Right cardiac atrium (tissue), 5 donors: ENCODE measurements at regions not wholly inside any gene's neighbourhood (a gene's known extent, or its start where the extent isn't known, plus 50 kb on each side); places are given as distances from the start of the nearest gene placed in this dataset.
"Not testable (repeated sequence)": the region's sequence is repeated elsewhere in the genome, so short reads cannot be mapped to it uniquely, and the experiment has no call there.

Source experiments
- ATAC-seq, 2 donors: fragments of 200-7000 bp; cut with Tn5 transposase; one replicate each; pipeline versions ENCODE4 v1.8.0 to v1.9.1; 2020; ENCODE audit warnings: moderate library complexity in 2 of 2, mild to moderate bottlenecking in 1 of 2
- DNase-seq, 3 donors: peaks; one replicate each; pipeline ENCODE4 v3.0.0-alpha.2; 2020
- H3K27ac ChIP-seq: one replicate; pipeline ENCODE4 v1.5.1; 2013; ENCODE audit warnings: mild to moderate bottlenecking, low read length, control low read depth, moderate library complexity
- H3K27me3 ChIP-seq: one replicate; pipeline ENCODE4 v1.6.1; 2013; ENCODE audit not compliant: control insufficient read depth, insufficient read depth
- H3K4me1 ChIP-seq: one replicate; pipeline ENCODE4 v1.6.1; 2013; ENCODE audit warnings: low read length; ENCODE audit not compliant: control insufficient read depth, insufficient read depth
- H3K4me3 ChIP-seq: one replicate; pipeline ENCODE4 v1.5.1; 2013; ENCODE audit warnings: low read length, control low read depth
- H3K9me3 ChIP-seq: one replicate; pipeline ENCODE4 v1.6.1; 2013; ENCODE audit warnings: low read length; ENCODE audit not compliant: control insufficient read depth
- WGBS: extraction: QIAGEN DNeasy Blood & Tissue Kit; methylation state at CpG from one replicate; pipeline ENCODE4 v1.1.7; 2013; 5-methylcytosine and 5-hydroxymethylcytosine counted together
- intact Hi-C, 4 donors: fragments of 100-400 bp; cut with DNase I; formaldehyde crosslinking; loops; one replicate each; pipeline versions ENCODE4 v1.11.0 to v1.14.0; 2022 to 2023
- donor health status: healthy with polysubstance abuse.
- donor health status: DM: no; HTN: yes; CAD: no.
- donor health status: DM: no; HTN: no; CAD: no.
- donor health status: DM: no; HTN: yes; CAD: no; lungs with severe emphysema.
- donor health status: DM: yes; HTN: yes; CAD: no.

DNA sequence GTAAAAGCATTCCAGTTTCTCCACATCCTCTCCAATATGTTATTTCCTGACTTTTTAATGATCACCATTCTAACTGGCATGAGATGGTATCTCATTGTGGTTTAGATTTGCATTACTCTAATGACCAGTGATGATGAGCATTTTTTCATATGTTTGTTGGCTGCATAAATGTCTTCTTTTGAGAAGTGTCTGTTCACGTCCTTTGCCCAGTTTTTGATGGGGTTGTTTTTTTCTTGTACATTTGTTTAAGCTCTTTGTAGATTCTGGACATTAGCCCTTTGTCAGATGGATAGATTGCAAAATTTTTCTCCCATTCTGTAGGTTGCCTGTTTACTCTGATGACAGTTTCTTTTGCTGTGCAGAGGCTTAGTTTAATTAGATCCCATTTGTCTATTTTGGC is 97.7 kb downstream of the EBLN1 start:
- H3K27ac ChIP-seq, H3K27me3 ChIP-seq, H3K9me3 ChIP-seq, ATAC-seq, intact Hi-C loops, H3K4me3 ChIP-seq, DNase-seq, H3K4me1 ChIP-seq: not testable (repeated sequence)
- 88% methylated on average over 1 of the region's 1 CpG for WGBS

DNA sequence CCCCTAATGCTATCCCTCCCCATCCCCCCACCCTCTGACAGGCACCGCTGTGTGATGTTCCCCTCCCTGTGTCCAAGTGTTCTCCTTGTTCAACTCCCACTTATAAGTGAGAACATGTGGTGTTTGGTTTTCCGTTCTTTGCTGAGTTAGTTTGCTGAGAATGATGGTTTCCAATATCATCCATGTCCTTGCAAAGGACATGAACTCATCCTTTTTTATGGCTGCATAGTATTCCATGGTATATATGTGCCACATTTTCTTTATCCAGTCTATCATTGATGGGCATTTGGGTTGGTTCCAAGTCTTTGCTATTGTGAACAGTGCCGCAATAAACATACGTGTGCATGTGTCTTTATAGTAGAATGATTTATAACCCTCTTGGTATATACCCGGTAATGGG is 98.2 kb downstream of the EBLN1 start:
- H3K9me3 ChIP-seq, intact Hi-C loops, H3K4me3 ChIP-seq, ATAC-seq, DNase-seq, H3K27me3 ChIP-seq, H3K4me1 ChIP-seq, H3K27ac ChIP-seq: not testable (repeated sequence)
- 94% methylated on average over 5 of the region's 5 CpGs for WGBS

DNA sequence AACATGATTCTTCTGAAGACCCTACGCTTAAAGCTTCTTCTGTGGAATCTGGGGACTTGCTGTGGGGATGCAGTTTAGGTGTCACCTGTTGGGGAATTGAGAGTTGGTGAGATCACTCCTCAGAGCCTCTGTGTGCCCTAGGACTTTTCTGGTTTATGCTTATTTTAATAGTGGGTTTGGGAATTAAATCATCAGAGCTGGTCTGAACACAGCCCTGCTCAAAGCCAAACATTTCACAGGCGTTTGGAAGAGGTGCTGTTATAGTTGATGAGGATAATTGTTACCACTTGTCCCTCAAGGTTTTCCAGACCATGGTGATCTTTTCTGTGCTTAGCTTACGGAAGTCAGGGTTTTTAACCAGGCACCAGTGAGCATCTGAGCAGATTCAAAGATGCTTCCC is 106.1 kb downstream of the EBLN1 start:
- H3K27ac ChIP-seq, result no peak overlapping the region
- intact Hi-C loops, result no loop called here

DNA sequence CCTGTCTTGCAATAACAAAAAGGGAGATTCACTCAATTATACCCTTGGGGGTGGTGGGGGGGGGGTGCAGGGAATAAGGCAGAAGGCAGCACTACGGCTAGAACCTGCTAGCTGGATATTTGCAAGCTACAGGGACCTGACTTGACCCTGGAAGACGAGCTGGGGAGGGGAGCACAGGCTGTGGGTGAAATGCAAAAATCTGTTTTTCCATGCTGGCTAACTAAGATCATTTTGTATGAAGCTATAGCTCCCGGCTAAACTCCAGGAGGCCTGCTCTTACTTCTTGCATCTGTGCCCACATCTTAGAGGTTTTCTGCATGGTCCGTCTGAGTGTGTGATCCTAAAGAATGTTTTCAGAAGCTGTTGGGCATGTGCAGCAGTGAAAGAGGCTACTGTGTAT is 106.6 kb downstream of the EBLN1 start:
- H3K27ac ChIP-seq, result no peak overlapping the region
- ATAC-seq, result no peak
- H3K4me3 ChIP-seq, result no peak overlapping the region
- no peaks in the 10 kb centered on the region for H3K9me3 ChIP-seq
- no peak for DNase-seq
- no peaks in the 10 kb centered on the region for H3K27me3 ChIP-seq
- intact Hi-C loops, result no loop called here
- 54% methylated on average over 4 of the region's 4 CpGs for WGBS
- H3K4me1 ChIP-seq, result no peaks in the 10 kb centered on the region

More for the DNA sequence above, 106.1 kb downstream of the EBLN1 start:
- no peaks in the 10 kb centered on the region for H3K4me1 ChIP-seq
- H3K27me3 ChIP-seq, result no peaks in the 10 kb centered on the region
- H3K9me3 ChIP-seq, result no peaks in the 10 kb centered on the region
- no peak for DNase-seq
- 49% methylated on average over 3 of the region's 3 CpGs for WGBS
- no peak overlapping the region for H3K4me3 ChIP-seq
- ATAC-seq, result no peak

DNA sequence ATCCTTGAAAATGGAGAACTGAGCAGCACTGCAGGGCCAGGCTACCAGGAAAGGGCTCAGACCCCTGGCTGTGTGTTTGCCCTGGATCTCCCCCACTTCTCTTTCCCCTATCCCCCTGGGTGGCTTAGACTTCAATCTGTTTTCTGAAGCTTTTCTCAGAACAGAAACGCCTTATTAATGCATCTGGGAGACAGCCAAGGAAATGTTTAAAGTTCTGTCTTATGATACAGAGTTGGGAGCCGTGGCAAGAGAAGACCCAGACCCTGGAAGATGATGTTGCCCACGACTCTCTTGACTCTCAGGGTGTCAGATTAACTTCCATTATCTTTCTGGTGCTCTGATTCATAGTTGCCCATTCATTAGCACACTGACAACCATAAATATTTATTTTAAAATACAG is 107.1 kb downstream of the EBLN1 start:
- DNase-seq, result no peak
- no peak for ATAC-seq
- Histone ChIP-seq H3K4me3 (no peak overlapping the region), H3K9me3 (no peaks in the 10 kb centered on the region), H3K4me1 (no peaks in the 10 kb centered on the region), H3K27me3 (no peaks in the 10 kb centered on the region), H3K27ac (no peak overlapping the region)
- intact Hi-C loops, result no loop called here
- 32% methylated on average over 3 of the region's 3 CpGs for WGBS

DNA sequence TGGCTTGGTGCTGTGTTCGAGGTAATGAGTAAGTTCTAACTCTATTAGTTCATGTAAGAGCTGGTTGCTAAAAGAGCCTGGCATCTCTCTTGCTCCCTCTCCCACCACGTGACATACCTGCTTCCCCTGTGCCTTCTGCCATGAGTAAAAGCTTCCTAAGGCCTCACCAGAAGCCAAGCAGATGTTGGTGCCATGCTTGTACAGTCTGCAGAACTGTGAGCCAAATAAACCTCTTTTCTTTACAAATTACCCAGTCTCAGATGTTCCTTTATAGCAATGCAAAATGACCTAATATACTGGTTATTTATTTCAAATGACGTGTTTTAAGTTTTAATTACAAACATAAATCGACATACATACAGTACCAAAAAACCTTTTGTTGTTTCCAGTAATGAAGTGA is 101.7 kb upstream of the DNAJC1 start:
- Histone ChIP-seq H3K4me3 (no peak overlapping the region), H3K4me1 (no peaks in the 10 kb centered on the region), H3K27ac (no peak overlapping the region), H3K9me3 (no peaks in the 10 kb centered on the region), H3K27me3 (no peaks in the 10 kb centered on the region)
- DNase-seq (no peak), ATAC-seq (no peak)
- intact Hi-C loops, result no loop called here
- WGBS, result 79% methylated on average over 4 of the region's 4 CpGs

DNA sequence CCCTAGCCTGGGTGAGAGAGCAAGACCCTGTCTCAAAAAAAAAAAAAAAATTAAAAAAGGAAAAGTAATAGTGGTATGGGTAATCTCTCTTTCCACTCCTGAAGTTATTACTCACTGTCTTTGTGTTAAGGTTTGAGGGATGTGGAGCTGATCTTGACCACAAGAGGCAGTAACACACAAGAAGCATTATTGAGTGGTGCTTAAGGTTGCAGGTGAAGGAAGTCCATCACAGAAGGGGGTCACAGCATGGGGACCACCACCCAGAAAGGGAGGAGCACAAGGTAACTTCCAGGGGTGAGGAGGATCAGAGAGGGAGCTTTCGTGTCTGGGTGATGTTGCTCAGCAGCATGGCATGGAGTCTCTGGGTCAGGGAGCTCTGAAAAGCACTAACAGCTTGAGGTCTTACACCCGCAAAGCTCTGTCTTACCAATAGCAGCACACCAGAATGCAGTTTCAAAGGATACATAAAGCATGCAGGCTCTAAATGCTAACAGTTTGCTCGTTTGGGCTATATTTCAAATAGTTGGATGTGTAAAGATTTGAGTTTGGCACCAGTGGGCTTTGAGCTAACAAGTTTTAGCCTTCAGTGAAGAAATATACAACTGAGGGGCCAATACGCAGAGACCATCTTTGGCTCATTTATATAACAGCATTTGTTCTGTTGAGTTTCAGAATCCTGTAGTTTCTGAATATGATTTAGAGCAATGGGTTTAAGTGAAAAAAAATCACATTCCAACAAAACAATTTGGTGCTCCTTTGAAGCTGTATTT is 100.4 kb upstream of the DNAJC1 start:
- no peak overlapping the region for H3K27ac ChIP-seq
- H3K9me3 ChIP-seq, result no peaks in the 10 kb centered on the region
- ATAC-seq, result no peak
- no peak for DNase-seq
- H3K27me3 ChIP-seq, result no peaks in the 10 kb centered on the region
- no peaks in the 10 kb centered on the region for H3K4me1 ChIP-seq
- intact Hi-C loops, result no loop called here
- 76% methylated on average over 4 of the region's 4 CpGs for WGBS
- H3K4me3 ChIP-seq, result no peak overlapping the region

DNA sequence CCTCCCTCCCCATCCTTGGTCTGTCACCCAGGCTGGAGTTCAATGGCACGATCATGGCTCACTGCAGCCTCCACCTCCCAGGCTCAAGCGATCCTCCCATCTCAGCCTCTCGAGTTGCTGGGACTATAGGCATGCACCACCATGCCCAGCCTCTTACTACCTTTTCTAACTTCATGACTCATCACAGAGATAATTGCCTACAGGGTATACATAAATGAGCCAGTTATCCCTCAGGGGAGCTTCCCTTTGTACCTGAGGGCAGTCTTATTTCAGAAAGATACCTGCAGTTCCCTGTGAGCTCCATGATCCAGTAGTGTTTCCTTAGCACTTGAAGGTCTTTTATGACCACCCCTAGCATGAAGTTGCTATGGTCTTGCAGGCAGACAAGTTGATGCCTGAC is 94.2 kb upstream of the DNAJC1 start:
- DNase-seq, result no peak
- WGBS, result 87% methylated on average over 3 of the region's 3 CpGs
- H3K9me3 ChIP-seq, result no peaks in the 10 kb centered on the region

DNA sequence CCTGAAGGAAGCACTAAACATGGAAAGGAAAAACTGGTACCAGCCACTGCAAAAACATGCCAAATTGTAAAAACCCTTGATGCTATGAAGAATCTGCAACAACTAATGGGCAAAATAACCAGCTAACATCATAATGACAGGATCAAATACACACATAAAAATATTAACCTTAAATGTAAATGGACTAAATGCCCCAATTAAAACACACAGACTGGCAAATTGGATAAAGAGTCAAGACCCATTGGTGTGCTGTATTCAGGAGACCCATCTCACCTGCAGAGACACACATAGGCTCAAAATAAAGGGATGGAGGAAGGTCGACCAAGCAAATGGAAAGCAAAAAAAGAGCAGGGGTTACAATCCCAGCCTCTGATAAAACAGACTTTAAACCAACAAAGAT is 87.7 kb upstream of the DNAJC1 start:
- H3K4me1 ChIP-seq, H3K27ac ChIP-seq, intact Hi-C loops, H3K27me3 ChIP-seq, H3K9me3 ChIP-seq, DNase-seq, ATAC-seq, H3K4me3 ChIP-seq: not testable (repeated sequence)
- 87% methylated on average over 1 of the region's 1 CpG for WGBS

More for the DNA sequence above, 94.2 kb upstream of the DNAJC1 start:
- intact Hi-C loops, result no loop called here
- H3K4me3 ChIP-seq, result no peak overlapping the region
- ATAC-seq, result no peak
- H3K27me3 ChIP-seq, result no peaks in the 10 kb centered on the region
- H3K27ac ChIP-seq, result no peak overlapping the region
- H3K4me1 ChIP-seq, result no peaks in the 10 kb centered on the region

DNA sequence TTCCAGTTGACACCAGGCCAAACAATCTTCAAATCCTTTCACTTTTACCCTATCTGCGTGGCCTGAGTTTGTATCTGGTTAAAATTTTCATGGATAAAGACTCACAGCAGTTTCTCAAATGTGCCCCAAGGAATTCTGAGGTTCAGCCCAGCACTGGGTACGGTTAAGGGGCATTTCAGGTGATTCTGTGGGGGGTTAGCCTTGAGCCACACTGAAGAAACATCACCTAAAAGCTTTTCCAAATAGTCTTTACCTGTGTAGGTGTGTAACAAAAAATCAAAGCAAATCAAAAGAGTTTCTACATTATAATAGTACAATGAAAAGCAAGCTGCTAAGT is 83.8 kb upstream of the DNAJC1 start:
- Histone ChIP-seq H3K27ac (no peak overlapping the region), H3K4me1 (peaks cover 3% of the 10 kb centered on the region), H3K27me3 (no peaks in the 10 kb centered on the region), H3K4me3 (no peak overlapping the region), H3K9me3 (no peaks in the 10 kb centered on the region)
- WGBS, result 51% methylated on average over 2 of the region's 2 CpGs
- ATAC-seq (no peak), DNase-seq (no peak)
- intact Hi-C loops, result no loop called here

DNA sequence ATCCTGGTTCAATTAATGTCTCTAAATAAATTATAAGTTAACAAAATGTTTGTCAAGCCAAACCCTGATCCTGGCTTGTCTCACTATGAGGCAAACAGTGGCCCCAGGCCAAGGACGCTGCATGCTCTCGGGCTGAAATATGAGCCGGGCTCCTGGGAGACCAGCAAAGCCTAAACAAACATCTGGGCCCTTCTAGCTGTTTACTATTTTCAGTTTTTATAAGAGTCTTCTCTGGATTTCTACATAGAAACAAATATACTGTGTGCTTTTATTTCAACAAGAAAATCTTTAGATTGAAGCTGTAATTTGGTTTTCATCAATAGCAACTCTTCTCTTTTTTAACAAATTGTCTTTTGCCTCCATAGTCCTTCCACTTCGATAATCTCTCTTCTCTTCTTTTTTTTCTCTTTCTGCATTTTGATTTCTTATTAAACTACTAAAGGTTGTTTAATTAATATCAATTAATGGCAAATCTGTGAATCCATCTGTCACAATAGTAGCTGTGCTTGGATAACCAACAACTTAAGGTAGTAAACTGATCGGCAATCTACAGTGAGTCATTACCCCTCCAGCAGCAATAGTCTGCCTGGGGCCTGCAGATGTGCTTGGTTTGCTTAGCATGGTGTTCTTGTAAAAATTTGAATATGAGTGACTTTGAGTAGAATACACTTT is 83.3 kb upstream of the DNAJC1 start:
- 31% methylated on average over 5 of the region's 5 CpGs for WGBS
- H3K27ac ChIP-seq, result no peak overlapping the region
- H3K4me1 ChIP-seq, result peaks cover 3% of the 10 kb centered on the region
- ATAC-seq, result peak; percentile 94 to 98
- H3K4me3 ChIP-seq, result no peak overlapping the region
- DNase-seq, result peak; percentile 85 to 96 (median 91)
- no peaks in the 10 kb centered on the region for H3K9me3 ChIP-seq
- intact Hi-C loops, result no loop called here
- no peaks in the 10 kb centered on the region for H3K27me3 ChIP-seq
